ENCODE measurements at regions not wholly inside any gene's neighbourhood (a gene's known extent, or its start where the extent isn't known, plus 50 kb on each side); places are given as distances from the start of the nearest gene placed in this dataset.

- DNase-seq = no peak
Measured at GRCh38 chr7:76149847-76150691, 51.6 kb upstream of the SRRM3 start.

All from NCI-H1930 (cell line).